HFFc6 (cell line): ENCODE measurements at regions not wholly inside any gene's neighbourhood (a gene's known extent, or its start where the extent isn't known, plus 50 kb on each side); places are given as distances from the start of the nearest gene placed in this dataset.

Experiments used
- DNase-seq: peaks from one replicate; pipeline ENCODE4 v3.0.0-alpha.2; 2018
- H3K27ac Mint-ChIP-seq: 2 replicates; pipeline ENCODE4 v1.8.0; 2020; ENCODE audit warnings: mild to moderate bottlenecking, mixed read lengths
- H3K27me3 Mint-ChIP-seq: 2 replicates; pipeline ENCODE4 v1.8.0; 2021; ENCODE audit warnings: mild to moderate bottlenecking, moderate library complexity, mixed read lengths; ENCODE audit not compliant: insufficient read depth
- H3K36me3 Mint-ChIP-seq: 2 replicates; pipeline ENCODE4 v1.8.0; 2021; ENCODE audit warnings: low read depth, mixed read lengths
- H3K4me1 Mint-ChIP-seq: 2 replicates; pipeline ENCODE4 v1.8.0; 2020; ENCODE audit warnings: low read depth, mixed read lengths
- H3K4me3 Mint-ChIP-seq: 2 replicates; pipeline ENCODE4 v1.8.0; 2020; ENCODE audit warnings: mild to moderate bottlenecking, moderate library complexity, mixed read lengths
- H3K9me3 Mint-ChIP-seq: 2 replicates; pipeline ENCODE4 v1.8.0; 2020; ENCODE audit warnings: mild to moderate bottlenecking, mixed read lengths
- CTCF ChIP-seq: fragments of 200-600 bp; sonication (generic); IDR thresholded peaks from 2 replicates; pipeline ENCODE4 v1.5.0; 2021; ENCODE audit warnings: antibody characterized with exemption, mild to moderate bottlenecking

DNA sequence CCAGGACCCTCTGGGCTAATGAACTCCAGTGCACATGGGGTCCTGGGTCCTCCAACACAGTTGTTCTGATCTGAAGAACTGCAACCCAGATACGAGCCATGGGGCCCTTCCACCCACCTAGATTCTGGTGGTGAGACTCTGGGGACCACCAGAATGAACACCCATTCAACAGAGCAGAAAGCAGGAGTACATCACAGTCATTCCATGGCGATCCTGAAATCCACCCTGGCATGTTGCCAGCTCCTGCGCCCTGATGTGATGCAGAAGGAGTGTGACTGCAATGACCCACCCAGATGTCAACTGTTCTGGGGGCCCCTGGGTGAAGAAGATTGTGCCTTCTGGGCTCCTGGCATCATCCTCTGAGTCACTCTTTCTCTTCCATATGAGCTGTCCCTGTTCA, 211.6 kb downstream of the KIF26A start:
- Mint-ChIP-seq H3K4me1 (no peaks in the 10 kb centered on the region), H3K9me3 (peaks cover 37% of the 10 kb centered on the region), H3K36me3 (no peaks in the 10 kb centered on the region; the same call in 1 of the 2 replicates), H3K27ac (no peak overlapping the region), H3K4me3 (no peak overlapping the region), H3K27me3 (peaks cover 2% of the 10 kb centered on the region; the same call in 1 of the 2 replicates)
- TF ChIP-seq CTCF: no peak
- no peak for DNase-seq

GRCh38 chr14:104350463-104351185, 212.2 kb downstream of the KIF26A start:
- Mint-ChIP-seq H3K27ac (no peak overlapping the region), H3K36me3 (no peaks in the 10 kb centered on the region; the same call in 1 of the 2 replicates), H3K27me3 (peaks cover 2% of the 10 kb centered on the region; the same call in 1 of the 2 replicates), H3K4me1 (no peaks in the 10 kb centered on the region), H3K4me3 (no peak overlapping the region), H3K9me3 (peaks cover 32% of the 10 kb centered on the region)
- no peak for TF ChIP-seq CTCF
- no peak for DNase-seq

GRCh38 chr14:104351849-104352492, 213.6 kb downstream of the KIF26A start:
- Mint-ChIP-seq H3K36me3 (no peaks in the 10 kb centered on the region; the same call in none of the 2 replicates), H3K9me3 (peaks cover 24% of the 10 kb centered on the region), H3K27ac (no peak overlapping the region), H3K4me3 (no peak overlapping the region), H3K27me3 (peaks cover 2% of the 10 kb centered on the region; the same call in 1 of the 2 replicates), H3K4me1 (no peaks in the 10 kb centered on the region)
- no peak for DNase-seq
- TF ChIP-seq CTCF: no peak

DNA sequence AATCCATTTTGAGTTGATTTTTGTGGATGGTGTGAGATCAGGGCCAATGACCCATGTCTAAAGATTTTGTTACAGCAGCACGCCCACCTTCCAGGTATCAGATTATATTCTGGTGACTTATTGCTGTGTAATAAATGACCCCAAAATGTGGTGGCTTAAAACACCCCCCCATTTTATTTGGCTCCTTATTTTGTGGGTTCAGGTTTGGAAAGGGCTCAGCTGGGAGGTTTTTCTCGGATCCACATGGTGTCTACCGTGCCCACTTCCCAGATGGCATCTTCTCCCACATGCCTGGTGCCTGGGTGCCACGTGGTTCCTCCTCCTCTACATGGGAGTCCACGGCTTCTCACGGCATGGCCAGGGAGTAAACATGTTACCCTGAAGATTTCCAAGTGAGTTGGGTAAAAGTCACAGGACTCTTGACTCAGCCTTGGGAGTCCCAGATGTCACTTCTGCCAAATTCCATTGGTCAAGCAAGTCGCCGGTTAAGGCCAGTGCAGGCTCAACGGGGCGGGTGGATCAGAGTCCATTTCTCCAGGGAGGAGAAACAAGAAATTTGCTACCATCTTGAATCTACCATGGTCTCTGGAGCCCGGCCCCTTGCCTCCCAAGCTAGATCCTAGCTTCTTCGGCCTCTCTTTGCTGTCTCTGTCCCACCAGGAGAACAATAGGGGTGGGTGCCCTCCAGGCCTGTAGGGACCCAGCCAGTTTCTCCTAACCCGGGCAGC, 214.3 kb downstream of the KIF26A start:
- peaks cover 2% of the 10 kb centered on the region; the same call in 1 of the 2 replicates for H3K27me3 Mint-ChIP-seq

More for the DNA sequence above, 214.3 kb downstream of the KIF26A start:
- no peaks in the 10 kb centered on the region; the same call in none of the 2 replicates for H3K36me3 Mint-ChIP-seq
- no peak overlapping the region for H3K27ac Mint-ChIP-seq
- H3K4me3 Mint-ChIP-seq: no peak overlapping the region
- peaks cover 24% of the 10 kb centered on the region for H3K9me3 Mint-ChIP-seq
- H3K4me1 Mint-ChIP-seq: no peaks in the 10 kb centered on the region
- no peak for DNase-seq
- TF ChIP-seq CTCF: no peak
